ENCODE measurements at regions not wholly inside any gene's neighbourhood (a gene's known extent, or its start where the extent isn't known, plus 50 kb on each side); places are given as distances from the start of the nearest gene placed in this dataset.
"Not testable (repeated sequence)": the region's sequence is repeated elsewhere in the genome, so short reads cannot be mapped to it uniquely, and the experiment has no call there.

GRCh38 chr12:19810213-19810612, 370.9 kb downstream of the AEBP2 start:
- in situ Hi-C loops (cut with HindIII; ENCODE audit: low sequenced_read_pairs), result no loop called here

GRCh38 chr12:19811922-19812321, 372.6 kb downstream of the AEBP2 start:
- in situ Hi-C loops (cut with HindIII; ENCODE audit: low sequenced_read_pairs), result no loop called here

GRCh38 chr12:19819231-19819630, 379.9 kb downstream of the AEBP2 start:
- in situ Hi-C loops (cut with HindIII; ENCODE audit: low sequenced_read_pairs), result no loop called here

GRCh38 chr12:19822476-19822875, 383.2 kb downstream of the AEBP2 start:
- in situ Hi-C loops (cut with HindIII; ENCODE audit: low sequenced_read_pairs), result no loop called here

GRCh38 chr12:19823326-19823725, 384.0 kb downstream of the AEBP2 start:
- in situ Hi-C loops (cut with HindIII; ENCODE audit: low sequenced_read_pairs), result not testable (repeated sequence)

- in situ Hi-C loops (cut with HindIII; ENCODE audit: low sequenced_read_pairs), result no loop called here
These were observed 387.8 kb downstream of the AEBP2 start for GRCh38 chr12:19826980-19827550.

GRCh38 chr12:19829100-19829853, 390.0 kb downstream of the AEBP2 start:
- in situ Hi-C loops (cut with HindIII; ENCODE audit: low sequenced_read_pairs), result no loop called here

- in situ Hi-C loops (cut with HindIII; ENCODE audit: low sequenced_read_pairs), result no loop called here
These were observed 391.2 kb downstream of the AEBP2 start for GRCh38 chr12:19830446-19830845.

- in situ Hi-C loops (cut with HindIII; ENCODE audit: low sequenced_read_pairs), result no loop called here
These were observed 394.6 kb downstream of the AEBP2 start for GRCh38 chr12:19833775-19834501.

GRCh38 chr12:19834592-19834991, 395.3 kb downstream of the AEBP2 start:
- in situ Hi-C loops (cut with HindIII; ENCODE audit: low sequenced_read_pairs), result no loop called here

GRCh38 chr12:19836056-19836455, 396.8 kb downstream of the AEBP2 start:
- in situ Hi-C loops (cut with HindIII; ENCODE audit: low sequenced_read_pairs), result no loop called here

- in situ Hi-C loops (cut with HindIII; ENCODE audit: low sequenced_read_pairs), result no loop called here
These were observed 397.2 kb downstream of the AEBP2 start for GRCh38 chr12:19836456-19836855.

GRCh38 chr12:19837543-19837942, 398.3 kb downstream of the AEBP2 start:
- in situ Hi-C loops (cut with HindIII; ENCODE audit: low sequenced_read_pairs), result no loop called here

- in situ Hi-C loops (cut with HindIII; ENCODE audit: low sequenced_read_pairs), result no loop called here
These were observed 402.2 kb downstream of the AEBP2 start for GRCh38 chr12:19841451-19841850.

GRCh38 chr12:19842116-19842515, 402.8 kb downstream of the AEBP2 start:
- in situ Hi-C loops (cut with HindIII; ENCODE audit: low sequenced_read_pairs), result no loop called here

GRCh38 chr12:19844224-19844623, 404.9 kb downstream of the AEBP2 start:
- in situ Hi-C loops (cut with HindIII; ENCODE audit: low sequenced_read_pairs), result no loop called here

- in situ Hi-C loops (cut with HindIII; ENCODE audit: low sequenced_read_pairs), result no loop called here
These were observed 407.3 kb downstream of the AEBP2 start for GRCh38 chr12:19846574-19846973.

GRCh38 chr12:19847294-19848059, 408.2 kb downstream of the AEBP2 start:
- in situ Hi-C loops (cut with HindIII; ENCODE audit: low sequenced_read_pairs), result no loop called here

- in situ Hi-C loops (cut with HindIII; ENCODE audit: low sequenced_read_pairs), result no loop called here
These were observed 409.1 kb downstream of the AEBP2 start for GRCh38 chr12:19848421-19848820.

- in situ Hi-C loops (cut with HindIII; ENCODE audit: low sequenced_read_pairs), result no loop called here
These were observed 409.9 kb downstream of the AEBP2 start for GRCh38 chr12:19849208-19849607.

- in situ Hi-C loops (cut with HindIII; ENCODE audit: low sequenced_read_pairs), result no loop called here
These were observed 411.2 kb downstream of the AEBP2 start for GRCh38 chr12:19850346-19851065.
